OCI-LY7 (cell line): ENCODE measurements at regions not wholly inside any gene's neighbourhood (a gene's known extent, or its start where the extent isn't known, plus 50 kb on each side); places are given as distances from the start of the nearest gene placed in this dataset.
"Not testable (repeated sequence)": the region's sequence is repeated elsewhere in the genome, so short reads cannot be mapped to it uniquely, and the experiment has no call there.

ENCODE experiments used
- EZH2phosphoT487 ChIP-seq: fragments of 200-600 bp; sonication (generic); IDR thresholded peaks from 2 replicates; pipeline ENCODE4 v1.6.1; 2018; ENCODE audit warnings: low read depth, borderline replicate concordance, mild to moderate bottlenecking, mixed run types, antibody characterized with exemption, low read length, moderate library complexity, mixed read lengths
- TF ChIP-seq, protein P1 (sequence below): fragments of 200-600 bp; sonication (generic); conservative IDR thresholded peaks from 2 replicates; pipeline ENCODE4 v1.5.1; 2014; ENCODE audit warnings: mild to moderate bottlenecking, antibody characterized with exemption, low read length, moderate library complexity, mixed read lengths

DNA sequence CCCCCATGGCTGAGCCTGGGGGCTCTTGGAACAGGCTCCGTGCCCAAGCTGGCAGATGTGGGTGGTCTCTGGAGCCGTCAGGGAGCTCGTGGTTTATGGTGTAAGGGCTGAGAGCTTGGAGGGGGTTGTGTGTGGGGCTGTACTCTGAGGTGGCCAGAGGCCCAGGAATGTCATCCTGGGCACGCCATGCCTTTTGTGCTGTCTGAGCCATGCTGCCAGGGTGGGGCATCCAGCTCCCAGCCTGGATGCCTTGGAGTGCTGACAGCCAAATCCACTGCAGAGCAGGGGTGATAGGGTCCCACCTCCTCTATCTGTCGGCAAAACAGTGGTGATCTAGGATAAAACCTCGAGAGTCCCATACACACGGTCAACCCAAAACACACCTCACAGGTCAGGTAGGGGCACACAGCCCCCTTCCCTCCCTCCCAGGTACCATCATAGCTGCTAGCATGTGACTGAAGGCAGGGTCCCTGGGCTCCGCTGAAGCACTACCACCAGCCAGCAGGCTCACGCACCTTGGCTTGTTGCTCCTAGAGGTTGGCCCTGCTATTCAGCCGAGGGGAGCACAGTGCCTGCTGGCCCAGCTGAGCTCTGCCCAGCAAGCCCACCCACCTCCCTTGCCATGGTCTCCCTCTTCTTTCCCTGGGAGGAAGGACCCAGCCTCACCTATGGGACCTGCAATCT lies 61.5 kb downstream of the GOLGA8B start:
- TF ChIP-seq, protein P1, sequence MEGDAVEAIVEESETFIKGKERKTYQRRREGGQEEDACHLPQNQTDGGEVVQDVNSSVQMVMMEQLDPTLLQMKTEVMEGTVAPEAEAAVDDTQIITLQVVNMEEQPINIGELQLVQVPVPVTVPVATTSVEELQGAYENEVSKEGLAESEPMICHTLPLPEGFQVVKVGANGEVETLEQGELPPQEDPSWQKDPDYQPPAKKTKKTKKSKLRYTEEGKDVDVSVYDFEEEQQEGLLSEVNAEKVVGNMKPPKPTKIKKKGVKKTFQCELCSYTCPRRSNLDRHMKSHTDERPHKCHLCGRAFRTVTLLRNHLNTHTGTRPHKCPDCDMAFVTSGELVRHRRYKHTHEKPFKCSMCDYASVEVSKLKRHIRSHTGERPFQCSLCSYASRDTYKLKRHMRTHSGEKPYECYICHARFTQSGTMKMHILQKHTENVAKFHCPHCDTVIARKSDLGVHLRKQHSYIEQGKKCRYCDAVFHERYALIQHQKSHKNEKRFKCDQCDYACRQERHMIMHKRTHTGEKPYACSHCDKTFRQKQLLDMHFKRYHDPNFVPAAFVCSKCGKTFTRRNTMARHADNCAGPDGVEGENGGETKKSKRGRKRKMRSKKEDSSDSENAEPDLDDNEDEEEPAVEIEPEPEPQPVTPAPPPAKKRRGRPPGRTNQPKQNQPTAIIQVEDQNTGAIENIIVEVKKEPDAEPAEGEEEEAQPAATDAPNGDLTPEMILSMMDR, result not testable (repeated sequence)
- TF ChIP-seq EZH2phosphoT487, result not testable (repeated sequence)
